PFSK-1 (cell line): ENCODE measurements at regions not wholly inside any gene's neighbourhood (a gene's known extent, or its start where the extent isn't known, plus 50 kb on each side); places are given as distances from the start of the nearest gene placed in this dataset.

ENCODE experiments used
- FOXP2 ChIP-seq: optimal IDR thresholded peaks from 2 replicates; pipeline ENCODE3; 2011; ENCODE audit warnings: borderline replicate concordance, control low read depth, inconsistent platforms; ENCODE audit not compliant: insufficient read depth; ENCODE audit errors: extremely low read length, extremely low read depth
- POLR2AphosphoS5 ChIP-seq: IDR thresholded peaks from 2 replicates; pipeline ENCODE4 v1.6.1; 2012; ENCODE audit warnings: low read depth, mild to moderate bottlenecking, control low read depth, low read length, moderate library complexity
- REST ChIP-seq, 2 experiments: IDR thresholded peaks; 2 replicates each; pipeline versions ENCODE4 v1.6.1 to v1.8.0; 2011 to 2012; ENCODE audit warnings: low read depth in 2 of 2, low read length in 2 of 2, control low read depth in 1 of 2, inconsistent platforms in 1 of 2, mild to moderate bottlenecking in 1 of 2, moderate library complexity in 1 of 2; ENCODE audit not compliant: insufficient read depth in 1 of 2
- SIN3A ChIP-seq: IDR thresholded peaks from 2 replicates; pipeline ENCODE4 v1.6.1; 2012; ENCODE audit warnings: mild to moderate bottlenecking, low read length, moderate library complexity, borderline replicate concordance; ENCODE audit not compliant: insufficient read depth
- TAF1 ChIP-seq: IDR thresholded peaks from 2 replicates; pipeline ENCODE4 v1.6.1; 2012; ENCODE audit warnings: low read length, control low read depth, borderline replicate concordance; ENCODE audit not compliant: insufficient read depth

GRCh38 chr1:39144924-39145323, 59.6 kb upstream of the MACF1 start:
- TF ChIP-seq REST (IDR thresholded peaks at IDR 0.05; ENCODE audit: insufficient read depth in 1 of 2, low read depth in 2 of 2, low read length in 2 of 2) (no peak), SIN3A (no peak), TAF1 (no peak), POLR2AphosphoS5 (no peak), FOXP2 (no peak)

GRCh38 chr1:39145331-39145965, 59.0 kb upstream of the MACF1 start:
- TF ChIP-seq FOXP2 (no peak), SIN3A (no peak), POLR2AphosphoS5 (no peak), TAF1 (no peak), REST (IDR thresholded peaks at IDR 0.05; ENCODE audit: insufficient read depth in 1 of 2, low read depth in 2 of 2, low read length in 2 of 2) (no peak)

GRCh38 chr1:39146681-39147080, 57.8 kb upstream of the MACF1 start:
- TF ChIP-seq TAF1 (no peak), POLR2AphosphoS5 (no peak), SIN3A (no peak), REST (IDR thresholded peaks at IDR 0.05; ENCODE audit: insufficient read depth in 1 of 2, low read depth in 2 of 2, low read length in 2 of 2) (no peak), FOXP2 (no peak)

GRCh38 chr1:39147099-39148025, 57.1 kb upstream of the MACF1 start:
- TF ChIP-seq TAF1 (no peak), POLR2AphosphoS5 (no peak), SIN3A (no peak), REST (IDR thresholded peaks at IDR 0.05; ENCODE audit: insufficient read depth in 1 of 2, low read depth in 2 of 2, low read length in 2 of 2) (no peak), FOXP2 (no peak)
